H1 (cell line): ENCODE measurements at regions not wholly inside any gene's neighbourhood (a gene's known extent, or its start where the extent isn't known, plus 50 kb on each side); places are given as distances from the start of the nearest gene placed in this dataset.

Experiments
- KDM4A ChIP-seq: IDR thresholded peaks from one replicate; pipeline ENCODE4 v1.7.1; 2012; ENCODE audit warnings: low read depth, mild to moderate bottlenecking, moderate library complexity, low read length, inconsistent platforms; ENCODE audit not compliant: severe bottlenecking

- TF ChIP-seq KDM4A = no peak
Observed at GRCh38 chr21:15206514-15206913, 141.7 kb upstream of the NRIP1 start (continued).
